ENCODE measurements at regions not wholly inside any gene's neighbourhood (a gene's known extent, or its start where the extent isn't known, plus 50 kb on each side); places are given as distances from the start of the nearest gene placed in this dataset.

- TF ChIP-seq CTCF (IDR thresholded peaks at IDR 0.05): no peak
- H3K27ac Mint-ChIP-seq: no peak overlapping the region
- ATAC-seq (no peak), DNase-seq (no peak)
- ChIA-PET CTCF (no interaction called here), POLR2A (no interaction called here)
- H3K36me3 Mint-ChIP-seq (ENCODE audit: low read depth): no peaks in the 10 kb centered on the region
- H3K4me3 Mint-ChIP-seq: no peak overlapping the region
- peaks cover 7% of the 10 kb centered on the region for H3K9me3 Mint-ChIP-seq
- H3K4me1 Mint-ChIP-seq (ENCODE audit: low read depth): no peaks in the 10 kb centered on the region
- no peaks in the 10 kb centered on the region for H3K27me3 Mint-ChIP-seq
- intact Hi-C loops (cut with micrococcal nuclease): no loop called here
These were observed 280.2 kb upstream of the FBXO33 start for GRCh38 chr14:39712293-39712999.

GRCh38 chr14:39704594-39704993 is 272.4 kb upstream of the FBXO33 start:
- DNase-seq (no peak), ATAC-seq (no peak)
- H3K9me3 Mint-ChIP-seq: peaks cover 13% of the 10 kb centered on the region
- H3K36me3 Mint-ChIP-seq (ENCODE audit: low read depth): no peaks in the 10 kb centered on the region
- no peak overlapping the region for H3K27ac Mint-ChIP-seq
- intact Hi-C loops (cut with micrococcal nuclease): no loop called here
- CTCF ChIA-PET: interaction anchor here (1.1 to 1.3 kb wide), 3 partner anchors 9 to 27 kb away, joined by 3 to 4 read pairs (median 3); no protein-coding TSS in a partner anchor
- POLR2A ChIA-PET: no interaction called here
- no peaks in the 10 kb centered on the region for H3K4me1 Mint-ChIP-seq (ENCODE audit: low read depth)
- no peak overlapping the region for H3K4me3 Mint-ChIP-seq
- H3K27me3 Mint-ChIP-seq: no peaks in the 10 kb centered on the region
- TF ChIP-seq CTCF (IDR thresholded peaks at IDR 0.05): no peak

GRCh38 chr14:39694341-39694740 is 262.1 kb upstream of the FBXO33 start:
- Mint-ChIP-seq H3K4me3 (no peak overlapping the region), H3K4me1 (ENCODE audit: low read depth) (no peaks in the 10 kb centered on the region), H3K27me3 (no peaks in the 10 kb centered on the region), H3K27ac (no peak overlapping the region), H3K36me3 (ENCODE audit: low read depth) (peaks cover 2% of the 10 kb centered on the region), H3K9me3 (peaks cover 16% of the 10 kb centered on the region)
- CTCF ChIA-PET: no interaction called here
- DNase-seq (no peak), ATAC-seq (no peak)
- intact Hi-C loops (cut with micrococcal nuclease): no loop called here
- no peak for TF ChIP-seq CTCF (IDR thresholded peaks at IDR 0.05)
- POLR2A ChIA-PET: no interaction called here

- Mint-ChIP-seq H3K27me3 (no peaks in the 10 kb centered on the region), H3K27ac (no peak overlapping the region), H3K4me1 (ENCODE audit: low read depth) (peaks cover 12% of the 10 kb centered on the region), H3K4me3 (no peak overlapping the region), H3K36me3 (ENCODE audit: low read depth) (no peaks in the 10 kb centered on the region), H3K9me3 (peaks cover 2% of the 10 kb centered on the region)
- CTCF ChIA-PET: interaction anchor here (1.0 kb wide), 1 partner anchor 42 kb away, joined by 3 read pairs; no protein-coding TSS in a partner anchor
- DNase-seq (no peak), ATAC-seq (no peak)
- POLR2A ChIA-PET: no interaction called here
- TF ChIP-seq CTCF (IDR thresholded peaks at IDR 0.05): no peak
- intact Hi-C loops (cut with micrococcal nuclease): no loop called here
These were observed 251.5 kb upstream of the FBXO33 start for GRCh38 chr14:39683691-39684260.

- ChIA-PET POLR2A (no interaction called here), CTCF (no interaction called here)
- Mint-ChIP-seq H3K27me3 (no peaks in the 10 kb centered on the region), H3K27ac (peak overlapping the region; percentile 21), H3K36me3 (ENCODE audit: low read depth) (no peaks in the 10 kb centered on the region), H3K4me1 (ENCODE audit: low read depth) (peaks cover 12% of the 10 kb centered on the region), H3K4me3 (no peak overlapping the region), H3K9me3 (peaks cover 2% of the 10 kb centered on the region)
- intact Hi-C loops (cut with micrococcal nuclease): no loop called here
- DNase-seq (no peak), ATAC-seq (no peak)
- no peak for TF ChIP-seq CTCF (IDR thresholded peaks at IDR 0.05)
These were observed 250.3 kb upstream of the FBXO33 start for GRCh38 chr14:39682582-39682981.
